GM12865 (cell line): ENCODE measurements at regions not wholly inside any gene's neighbourhood (a gene's known extent, or its start where the extent isn't known, plus 50 kb on each side); places are given as distances from the start of the nearest gene placed in this dataset.
"Not testable (repeated sequence)": the region's sequence is repeated elsewhere in the genome, so short reads cannot be mapped to it uniquely, and the experiment has no call there.

Source experiments
- DNase-seq: peaks from one replicate; pipeline ENCODE4 v3.0.0; 2010; ENCODE audit warnings: low read depth
- H3K4me3 ChIP-seq: 2 replicates; pipeline ENCODE4 v1.5.1; 2011; ENCODE audit warnings: mild to moderate bottlenecking, low read depth, low read length, control low read depth
- TF ChIP-seq, protein P1 (sequence below): IDR thresholded peaks from 2 replicates; pipeline ENCODE4 v1.5.1; 2011; ENCODE audit warnings: low read length, control low read depth, low read depth, inconsistent platforms; ENCODE audit not compliant: insufficient read depth; ENCODE audit errors: missing control alignments

DNA sequence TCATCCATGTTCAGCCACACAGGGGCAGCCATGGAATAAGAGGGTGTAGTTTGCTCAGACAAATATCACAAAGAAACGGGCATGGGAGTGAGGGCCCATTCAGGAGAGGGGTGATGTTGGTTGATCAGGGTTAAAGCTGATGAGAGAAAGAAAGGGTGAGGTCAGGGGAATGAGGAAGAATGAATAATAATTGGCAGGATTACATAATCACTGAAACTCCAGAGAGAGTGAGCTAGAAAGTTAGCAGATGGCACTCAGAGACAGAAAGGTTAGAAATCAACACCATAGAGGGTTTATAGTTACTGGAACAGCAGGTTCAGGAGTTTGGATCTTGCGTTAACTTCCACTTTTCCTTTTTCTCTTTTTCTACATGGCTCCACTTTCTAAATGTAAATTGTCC, 113.9 kb downstream of the TAF11L14 start:
- DNase-seq = no peak
- TF ChIP-seq, protein P1, sequence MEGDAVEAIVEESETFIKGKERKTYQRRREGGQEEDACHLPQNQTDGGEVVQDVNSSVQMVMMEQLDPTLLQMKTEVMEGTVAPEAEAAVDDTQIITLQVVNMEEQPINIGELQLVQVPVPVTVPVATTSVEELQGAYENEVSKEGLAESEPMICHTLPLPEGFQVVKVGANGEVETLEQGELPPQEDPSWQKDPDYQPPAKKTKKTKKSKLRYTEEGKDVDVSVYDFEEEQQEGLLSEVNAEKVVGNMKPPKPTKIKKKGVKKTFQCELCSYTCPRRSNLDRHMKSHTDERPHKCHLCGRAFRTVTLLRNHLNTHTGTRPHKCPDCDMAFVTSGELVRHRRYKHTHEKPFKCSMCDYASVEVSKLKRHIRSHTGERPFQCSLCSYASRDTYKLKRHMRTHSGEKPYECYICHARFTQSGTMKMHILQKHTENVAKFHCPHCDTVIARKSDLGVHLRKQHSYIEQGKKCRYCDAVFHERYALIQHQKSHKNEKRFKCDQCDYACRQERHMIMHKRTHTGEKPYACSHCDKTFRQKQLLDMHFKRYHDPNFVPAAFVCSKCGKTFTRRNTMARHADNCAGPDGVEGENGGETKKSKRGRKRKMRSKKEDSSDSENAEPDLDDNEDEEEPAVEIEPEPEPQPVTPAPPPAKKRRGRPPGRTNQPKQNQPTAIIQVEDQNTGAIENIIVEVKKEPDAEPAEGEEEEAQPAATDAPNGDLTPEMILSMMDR = no peak
- H3K4me3 ChIP-seq = no peak overlapping the region

DNA sequence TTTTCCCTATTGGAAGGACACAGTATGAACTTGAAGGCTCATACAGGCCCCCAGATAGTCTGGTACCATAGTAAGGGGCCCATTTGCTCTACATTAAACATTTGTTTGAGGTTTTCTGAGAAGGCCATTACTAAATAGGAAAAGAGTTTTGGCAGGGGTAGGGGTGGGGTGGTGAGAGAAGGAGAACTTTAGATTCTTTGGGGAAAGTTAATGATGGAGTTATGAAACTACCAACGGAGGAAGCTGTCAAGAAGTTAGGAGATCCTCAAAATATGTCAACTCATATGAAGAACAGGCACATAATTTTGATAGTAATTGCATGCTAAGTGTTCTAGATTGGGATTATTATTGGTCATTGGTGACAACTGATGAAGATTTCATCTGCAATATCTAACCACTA, 114.7 kb downstream of the TAF11L14 start:
- TF ChIP-seq, protein P1 = no peak
- H3K4me3 ChIP-seq = no peak overlapping the region
- no peak for DNase-seq

DNA sequence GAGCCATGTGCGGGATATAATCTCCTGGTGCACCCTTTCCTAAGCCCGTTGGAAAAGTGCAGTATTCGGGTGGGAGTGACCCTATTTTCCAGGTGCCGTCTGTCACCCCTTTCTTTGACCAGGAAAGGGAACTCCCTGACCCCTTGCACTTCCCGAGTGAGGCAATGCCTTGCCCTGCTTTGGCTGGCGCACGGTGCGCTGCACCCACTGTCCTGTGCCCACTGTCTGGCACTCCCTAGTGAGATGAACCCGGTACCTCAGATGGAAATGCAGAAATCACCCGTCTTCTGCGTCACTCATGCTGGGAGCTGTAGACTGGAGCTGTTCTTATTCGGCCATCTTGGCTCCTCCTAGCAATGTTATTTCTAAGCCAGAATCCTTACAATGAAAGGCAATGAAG, 121.1 kb downstream of the TAF11L14 start:
- not testable (repeated sequence) for H3K4me3 ChIP-seq, DNase-seq

DNA sequence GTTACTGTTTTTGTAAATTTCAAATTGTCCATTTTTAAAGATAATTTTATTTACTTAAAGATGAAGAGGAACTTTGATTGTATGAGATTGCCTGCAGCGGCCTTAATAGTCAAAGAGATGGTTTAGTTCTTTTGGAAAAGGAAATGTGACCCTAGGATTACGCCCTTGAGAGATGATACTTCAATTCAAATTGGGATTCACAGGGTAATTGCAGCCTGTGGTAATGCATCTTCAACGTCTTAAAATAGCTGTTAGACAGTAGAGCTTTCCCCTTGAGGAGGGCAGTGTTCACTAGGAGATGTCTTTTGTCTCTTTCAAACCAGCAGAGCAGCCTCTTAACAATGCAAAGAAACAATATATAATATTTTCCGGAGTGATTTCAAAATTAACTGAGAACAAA, 127.1 kb downstream of the TAF11L14 start:
- TF ChIP-seq, protein P1 = no peak
- no peak for DNase-seq
- no peak overlapping the region for H3K4me3 ChIP-seq

DNA sequence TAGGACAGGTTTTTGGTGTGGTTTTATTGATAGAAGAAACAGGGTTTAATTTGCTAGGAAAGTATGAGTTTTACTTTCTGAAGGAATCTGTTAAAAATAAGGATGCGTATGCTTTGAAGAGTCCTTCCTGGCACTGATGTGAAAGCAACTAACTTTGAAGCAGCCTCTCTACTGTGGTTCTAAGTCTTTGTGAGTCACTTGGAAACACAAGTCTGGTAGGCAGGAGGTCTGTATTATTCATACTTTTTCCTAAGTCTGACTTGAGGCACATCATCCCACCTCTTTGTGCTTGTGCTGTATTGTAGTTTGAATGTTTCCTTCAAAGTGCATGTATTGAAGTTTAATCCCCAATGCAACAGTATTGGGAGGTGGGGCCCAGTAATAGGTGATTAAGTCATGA, 129.0 kb downstream of the TAF11L14 start:
- TF ChIP-seq, protein P1 = no peak

DNA sequence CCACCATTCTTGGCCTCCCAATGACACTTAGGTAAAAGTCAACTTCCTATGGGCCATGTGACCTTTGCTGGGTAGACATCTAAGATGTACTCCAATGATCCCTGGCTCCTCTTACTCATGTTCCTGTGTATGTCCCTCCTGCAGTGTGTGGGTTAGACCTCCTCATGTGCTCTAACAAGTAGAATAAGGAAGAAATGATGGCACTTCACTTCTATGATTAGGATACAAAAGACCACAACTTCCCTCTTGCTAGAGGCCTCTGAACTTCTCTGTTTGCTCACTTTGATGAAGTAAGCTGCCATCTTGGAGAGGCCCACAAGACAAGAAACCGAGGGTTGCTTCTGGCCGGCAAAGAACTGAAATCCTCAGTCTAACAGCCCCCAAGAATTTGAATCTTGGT, 131.8 kb downstream of the TAF11L14 start:
- DNase-seq = no peak
- TF ChIP-seq, protein P1 = no peak
- no peak overlapping the region for H3K4me3 ChIP-seq

More for the DNA sequence above, 129.0 kb downstream of the TAF11L14 start:
- no peak for DNase-seq
- H3K4me3 ChIP-seq = no peak overlapping the region

DNA sequence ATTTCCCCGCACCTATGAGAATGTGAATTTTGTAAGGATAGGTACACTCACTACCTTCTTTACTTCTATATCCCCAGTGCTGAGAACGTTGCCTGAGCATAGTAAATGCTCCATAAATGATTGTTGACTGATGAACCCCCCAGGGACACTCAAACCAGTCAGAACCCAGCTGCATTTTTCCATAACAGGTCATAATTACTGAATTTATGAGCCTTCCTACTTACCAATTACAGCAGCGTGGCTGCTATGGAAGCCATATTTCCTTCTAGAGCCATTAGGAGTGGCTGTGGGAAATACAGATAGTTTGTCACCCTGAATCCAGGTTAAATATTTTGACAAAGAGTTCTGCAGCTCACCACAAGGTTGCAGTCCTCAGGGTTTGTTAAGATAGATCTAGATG, 135.0 kb downstream of the TAF11L14 start:
- TF ChIP-seq, protein P1 = no peak
- no peak overlapping the region for H3K4me3 ChIP-seq
- DNase-seq = no peak
